GM19023 (cell line): ENCODE measurements at regions not wholly inside any gene's neighbourhood (a gene's known extent, or its start where the extent isn't known, plus 50 kb on each side); places are given as distances from the start of the nearest gene placed in this dataset.

Experiments used
- ATAC-seq: cut with Tn5 transposase; IDR thresholded peaks from one replicate; pipeline ENCODE4 v1.9.1; 2021; ENCODE audit warnings: mild to moderate bottlenecking, moderate library complexity; ENCODE audit not compliant: unreplicated experiment

GRCh38 chr4:134401798-134402197 is 200.2 kb upstream of the PABPC4L start:
- no peak for ATAC-seq

- ATAC-seq = no peak
Observed at GRCh38 chr4:134393592-134393991, 192.0 kb upstream of the PABPC4L start.

- ATAC-seq = no peak
Observed at GRCh38 chr4:134390319-134390718, 188.7 kb upstream of the PABPC4L start.

- ATAC-seq = no peak
Observed at GRCh38 chr4:134388351-134388750, 186.8 kb upstream of the PABPC4L start.

GRCh38 chr4:134382478-134383227 is 181.1 kb upstream of the PABPC4L start:
- ATAC-seq = no peak

GRCh38 chr4:134375775-134376174 is 174.2 kb upstream of the PABPC4L start:
- no peak for ATAC-seq

- ATAC-seq = no peak
Observed at GRCh38 chr4:134365852-134366251, 164.3 kb upstream of the PABPC4L start.

- no peak for ATAC-seq
Observed at GRCh38 chr4:134364928-134365327, 163.3 kb upstream of the PABPC4L start.

GRCh38 chr4:134345244-134345643 is 143.7 kb upstream of the PABPC4L start:
- ATAC-seq = no peak

GRCh38 chr4:134343656-134344055 is 142.1 kb upstream of the PABPC4L start:
- ATAC-seq = no peak

- ATAC-seq = no peak
Observed at GRCh38 chr4:134343081-134343480, 141.5 kb upstream of the PABPC4L start.

- no peak for ATAC-seq
Observed at GRCh38 chr4:134337574-134337973, 136.0 kb upstream of the PABPC4L start.

GRCh38 chr4:134328741-134329140 is 127.2 kb upstream of the PABPC4L start:
- no peak for ATAC-seq

- ATAC-seq = no peak
Observed at GRCh38 chr4:134327274-134328122, 125.9 kb upstream of the PABPC4L start.

GRCh38 chr4:134326866-134327265 is 125.3 kb upstream of the PABPC4L start:
- no peak for ATAC-seq

GRCh38 chr4:134324179-134324578 is 122.6 kb upstream of the PABPC4L start:
- no peak for ATAC-seq

GRCh38 chr4:134320048-134320447 is 118.5 kb upstream of the PABPC4L start:
- no peak for ATAC-seq

GRCh38 chr4:134313591-134313990 is 112.0 kb upstream of the PABPC4L start:
- ATAC-seq = no peak

GRCh38 chr4:134309715-134310114 is 108.1 kb upstream of the PABPC4L start:
- ATAC-seq = no peak

GRCh38 chr4:134308910-134309309 is 107.3 kb upstream of the PABPC4L start:
- ATAC-seq = no peak

- no peak for ATAC-seq
Observed at GRCh38 chr4:134298313-134298712, 96.7 kb upstream of the PABPC4L start.

GRCh38 chr4:134297765-134298164 is 96.2 kb upstream of the PABPC4L start:
- ATAC-seq = no peak
